ENCODE measurements at regions not wholly inside any gene's neighbourhood (a gene's known extent, or its start where the extent isn't known, plus 50 kb on each side); places are given as distances from the start of the nearest gene placed in this dataset.

DNA sequence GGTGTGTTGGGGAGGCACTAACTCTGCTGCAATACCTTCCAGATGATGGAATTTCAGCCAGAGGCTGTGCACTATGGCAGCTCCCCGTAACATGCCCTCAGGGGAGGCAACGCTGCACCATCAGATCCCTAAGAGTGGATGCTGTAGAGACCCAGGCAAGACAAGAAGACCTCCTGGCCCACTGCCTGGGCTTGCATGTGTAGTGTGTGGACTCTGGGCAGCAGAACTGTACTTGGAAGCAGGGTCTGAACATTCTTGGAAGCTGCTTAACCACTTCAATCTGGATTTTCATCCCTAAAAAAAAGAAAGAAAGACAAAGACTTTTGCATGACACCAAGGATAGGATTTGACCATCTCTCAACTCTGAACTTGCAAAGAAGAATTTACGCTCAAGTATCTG is 297.5 kb upstream of the NRP1 start:
- H3K9me3 ChIP-seq (ENCODE audit: control insufficient read depth, low read depth, low read length), result no peaks in the 10 kb centered on the region
- H3K27me3 ChIP-seq (ENCODE audit: control insufficient read depth, extremely low read depth, insufficient read depth, low read length), result peaks cover 12% of the 10 kb centered on the region
- H3K4me1 ChIP-seq (ENCODE audit: control insufficient read depth, extremely low read depth, insufficient read depth, low read length), result no peaks in the 10 kb centered on the region
- dilution Hi-C loops (cut with MboI; ENCODE audit: extremely low pct_ligation_motif_present, low sequenced_read_pairs), result no loop called here
- no peak for FAIRE-seq
- no peaks in the 10 kb centered on the region for H4K20me1 ChIP-seq (ENCODE audit: control insufficient read depth, extremely low read depth, insufficient read depth, low read length)
- H3K36me3 ChIP-seq (ENCODE audit: control insufficient read depth in 2 of 2, extremely low read depth in 1 of 2, insufficient read depth in 2 of 2, low read length in 2 of 2), result no peaks in the 10 kb centered on the region
- no peak overlapping the region for H2AFZ ChIP-seq (ENCODE audit: control insufficient read depth, low read length)
- DNase-seq (ENCODE audit: low read depth, low spot score), result no peak
- H3K4me2 ChIP-seq (ENCODE audit: control insufficient read depth, extremely low read depth, insufficient read depth, low read depth, low read length), result no peak overlapping the region
- H3K9me1 ChIP-seq (ENCODE audit: control insufficient read depth, extremely low read depth, insufficient read depth, low read length), result no peaks in the 10 kb centered on the region
- no peaks in the 10 kb centered on the region for H3K79me2 ChIP-seq (ENCODE audit: control insufficient read depth, insufficient read depth, low read length)
- no peak overlapping the region for H3K27ac ChIP-seq (ENCODE audit: control insufficient read depth, insufficient read depth, low read length)
- no peak overlapping the region for H3K4me3 ChIP-seq (ENCODE audit: control insufficient read depth in 2 of 3, extremely low read depth in 1 of 3, insufficient read depth in 2 of 3, low read depth in 1 of 3, low read length in 3 of 3)
- no peak overlapping the region for H3K9ac ChIP-seq (ENCODE audit: control insufficient read depth, extremely low read depth, insufficient read depth, low read length)
- no peak for TF ChIP-seq EZH2 (IDR thresholded peaks at IDR 0.05; ENCODE audit: low read length)
- TF ChIP-seq, protein P1, sequence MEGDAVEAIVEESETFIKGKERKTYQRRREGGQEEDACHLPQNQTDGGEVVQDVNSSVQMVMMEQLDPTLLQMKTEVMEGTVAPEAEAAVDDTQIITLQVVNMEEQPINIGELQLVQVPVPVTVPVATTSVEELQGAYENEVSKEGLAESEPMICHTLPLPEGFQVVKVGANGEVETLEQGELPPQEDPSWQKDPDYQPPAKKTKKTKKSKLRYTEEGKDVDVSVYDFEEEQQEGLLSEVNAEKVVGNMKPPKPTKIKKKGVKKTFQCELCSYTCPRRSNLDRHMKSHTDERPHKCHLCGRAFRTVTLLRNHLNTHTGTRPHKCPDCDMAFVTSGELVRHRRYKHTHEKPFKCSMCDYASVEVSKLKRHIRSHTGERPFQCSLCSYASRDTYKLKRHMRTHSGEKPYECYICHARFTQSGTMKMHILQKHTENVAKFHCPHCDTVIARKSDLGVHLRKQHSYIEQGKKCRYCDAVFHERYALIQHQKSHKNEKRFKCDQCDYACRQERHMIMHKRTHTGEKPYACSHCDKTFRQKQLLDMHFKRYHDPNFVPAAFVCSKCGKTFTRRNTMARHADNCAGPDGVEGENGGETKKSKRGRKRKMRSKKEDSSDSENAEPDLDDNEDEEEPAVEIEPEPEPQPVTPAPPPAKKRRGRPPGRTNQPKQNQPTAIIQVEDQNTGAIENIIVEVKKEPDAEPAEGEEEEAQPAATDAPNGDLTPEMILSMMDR (optimal IDR thresholded peaks at IDR 0.05 in 1 of 3, IDR thresholded peaks at IDR 0.05 in 1 of 3, conservative IDR thresholded peaks at IDR 0.05 in 1 of 3; ENCODE audit: extremely low read depth in 1 of 3, insufficient read depth in 2 of 3, low read length in 3 of 3), result no peak

DNA sequence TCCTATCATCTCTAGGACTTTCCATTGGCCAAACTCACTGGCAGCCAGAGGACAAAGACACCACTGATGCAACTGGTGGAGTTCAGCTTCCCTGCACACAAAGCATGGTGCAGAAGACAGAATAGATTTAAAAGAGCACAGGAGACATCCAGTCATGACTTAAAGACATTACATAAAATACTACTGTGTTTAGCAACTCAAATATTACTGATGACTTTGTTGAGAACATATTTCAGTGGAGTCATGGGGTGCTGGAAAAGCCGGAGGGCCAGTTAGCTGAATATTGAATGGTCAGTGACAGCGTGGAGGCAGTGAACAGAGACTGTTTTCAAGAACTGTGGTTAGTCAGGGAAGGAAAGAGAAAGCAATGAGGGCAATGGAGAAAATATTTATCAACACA is 296.3 kb upstream of the NRP1 start:
- H3K4me1 ChIP-seq (ENCODE audit: control insufficient read depth, extremely low read depth, insufficient read depth, low read length), result no peaks in the 10 kb centered on the region
- DNase-seq (ENCODE audit: low read depth, low spot score) (no peak), FAIRE-seq (no peak)
- no peak overlapping the region for H3K9ac ChIP-seq (ENCODE audit: control insufficient read depth, extremely low read depth, insufficient read depth, low read length)
- no peak overlapping the region for H3K27ac ChIP-seq (ENCODE audit: control insufficient read depth, insufficient read depth, low read length)
- no peaks in the 10 kb centered on the region for H3K9me1 ChIP-seq (ENCODE audit: control insufficient read depth, extremely low read depth, insufficient read depth, low read length)
- H3K36me3 ChIP-seq (ENCODE audit: control insufficient read depth in 2 of 2, extremely low read depth in 1 of 2, insufficient read depth in 2 of 2, low read length in 2 of 2), result no peaks in the 10 kb centered on the region
- no peak overlapping the region for H3K4me3 ChIP-seq (ENCODE audit: control insufficient read depth in 2 of 3, extremely low read depth in 1 of 3, insufficient read depth in 2 of 3, low read depth in 1 of 3, low read length in 3 of 3)
- no peaks in the 10 kb centered on the region for H3K9me3 ChIP-seq (ENCODE audit: control insufficient read depth, low read depth, low read length)
- H3K4me2 ChIP-seq (ENCODE audit: control insufficient read depth, extremely low read depth, insufficient read depth, low read depth, low read length), result no peak overlapping the region
- dilution Hi-C loops (cut with MboI; ENCODE audit: extremely low pct_ligation_motif_present, low sequenced_read_pairs), result no loop called here
- TF ChIP-seq, protein P1 (optimal IDR thresholded peaks at IDR 0.05 in 1 of 3, IDR thresholded peaks at IDR 0.05 in 1 of 3, conservative IDR thresholded peaks at IDR 0.05 in 1 of 3; ENCODE audit: extremely low read depth in 1 of 3, insufficient read depth in 2 of 3, low read length in 3 of 3), result no peak
- TF ChIP-seq EZH2 (IDR thresholded peaks at IDR 0.05; ENCODE audit: low read length), result no peak
- no peaks in the 10 kb centered on the region for H3K79me2 ChIP-seq (ENCODE audit: control insufficient read depth, insufficient read depth, low read length)
- H4K20me1 ChIP-seq (ENCODE audit: control insufficient read depth, extremely low read depth, insufficient read depth, low read length), result no peaks in the 10 kb centered on the region
- H3K27me3 ChIP-seq (ENCODE audit: control insufficient read depth, extremely low read depth, insufficient read depth, low read length), result peaks cover 12% of the 10 kb centered on the region
- no peak overlapping the region for H2AFZ ChIP-seq (ENCODE audit: control insufficient read depth, low read length)

Measured in keratinocyte (primary cell).